WTC11 (cell line): ENCODE measurements at regions not wholly inside any gene's neighbourhood (a gene's known extent, or its start where the extent isn't known, plus 50 kb on each side); places are given as distances from the start of the nearest gene placed in this dataset.

Experiments
- ATAC-seq: fragments of 200-7000 bp; cut with Tn5 transposase; 2 replicates; pipeline ENCODE4 v1.10.0; 2021; ENCODE audit warnings: mild to moderate bottlenecking, moderate library complexity
- CTCF ChIA-PET: fragments of 300-600 bp; sonication (Branson Sonifier 250); formaldehyde crosslinking; loops from one replicate; lab custom pipeline; 2021; ENCODE audit warnings: antibody characterized with exemption; lab: Charles Lee
- POLR2A ChIA-PET: fragments of 350-600 bp; sonication (Branson Sonifier 250); formaldehyde crosslinking; loops from one replicate; lab custom pipeline; 2021; ENCODE audit warnings: antibody characterized with exemption; lab: Charles Lee
- DNase-seq: peaks from one replicate; pipeline ENCODE4 v3.0.0; 2021; ENCODE audit warnings: low spot score
- H3K27ac Mint-ChIP-seq: 2 replicates; pipeline ENCODE4 v1.8.0; 2021; ENCODE audit warnings: mixed read lengths
- H3K27me3 Mint-ChIP-seq: 2 replicates; pipeline ENCODE4 v1.8.0; 2021; ENCODE audit warnings: low read depth, mild to moderate bottlenecking, moderate library complexity, mixed read lengths
- H3K36me3 Mint-ChIP-seq: 2 replicates; pipeline ENCODE4 v1.8.0; 2021; ENCODE audit warnings: mixed read lengths
- H3K4me1 Mint-ChIP-seq: 2 replicates; pipeline ENCODE4 v1.8.0; 2022; ENCODE audit warnings: mixed read lengths
- H3K4me3 Mint-ChIP-seq: 2 replicates; pipeline ENCODE4 v1.8.0; 2021; ENCODE audit warnings: mild to moderate bottlenecking, moderate library complexity, mixed read lengths
- H3K9me3 Mint-ChIP-seq: 2 replicates; pipeline ENCODE4 v1.8.0; 2021; ENCODE audit warnings: mixed read lengths
- AR ChIP-seq: fragments of 250-450 bp; sonication (Bioruptor Pico); IDR thresholded peaks from 2 replicates; pipeline ENCODE4 v1.9.0; 2021; ENCODE audit warnings: mild to moderate bottlenecking
- ATF3 ChIP-seq: sonication (generic); formaldehyde crosslinking; conservative IDR thresholded peaks from 2 replicates; pipeline ENCODE4 v1.8.1; 2022; ENCODE audit warnings: mild to moderate bottlenecking, missing genetic modification reagents
- ATF6 ChIP-seq: sonication (generic); formaldehyde crosslinking; IDR thresholded peaks from 2 replicates; pipeline ENCODE4 v1.8.1; 2023; ENCODE audit warnings: mild to moderate bottlenecking, missing genetic modification reagents
- CDX4 ChIP-seq: fragments of 250-450 bp; sonication (Bioruptor Pico); IDR thresholded peaks from 2 replicates; pipeline ENCODE4 v1.9.0; 2021; ENCODE audit warnings: moderate library complexity, mild to moderate bottlenecking, inconsistent platforms, borderline replicate concordance
- CREM ChIP-seq: sonication (generic); formaldehyde crosslinking; IDR thresholded peaks from 2 replicates; pipeline ENCODE4 v1.8.1; 2022; ENCODE audit warnings: mild to moderate bottlenecking, missing genetic modification reagents, moderate library complexity
- ERG ChIP-seq: fragments of 250-450 bp; sonication (Bioruptor Pico); IDR thresholded peaks from 2 replicates; pipeline ENCODE4 v1.8.0; 2021; ENCODE audit warnings: mild to moderate bottlenecking
- FOXJ3 ChIP-seq: sonication (generic); formaldehyde crosslinking; IDR thresholded peaks from 2 replicates; pipeline ENCODE4 v1.9.0; 2021; ENCODE audit warnings: missing genetic modification reagents, mild to moderate bottlenecking, borderline replicate concordance
- GTF2I ChIP-seq: fragments of 250-450 bp; sonication (Bioruptor Pico); conservative IDR thresholded peaks from 2 replicates; pipeline ENCODE4 v1.4.0; 2021; ENCODE audit warnings: mild to moderate bottlenecking
- HMGXB4 ChIP-seq: sonication (generic); formaldehyde crosslinking; IDR thresholded peaks from 2 replicates; pipeline ENCODE4 v1.8.1; 2023; ENCODE audit warnings: mild to moderate bottlenecking, moderate library complexity, missing genetic modification reagents
- MAX ChIP-seq: sonication (generic); formaldehyde crosslinking; IDR thresholded peaks from 2 replicates; pipeline ENCODE4 v1.8.0; 2022; ENCODE audit warnings: mild to moderate bottlenecking, missing genetic modification reagents
- NFATC4 ChIP-seq: fragments of 250-450 bp; sonication (Bioruptor Pico); IDR thresholded peaks from 2 replicates; pipeline ENCODE4 v1.9.0; 2021; ENCODE audit warnings: mild to moderate bottlenecking
- SMAD3 ChIP-seq: sonication (generic); formaldehyde crosslinking; IDR thresholded peaks from 2 replicates; pipeline ENCODE4 v1.8.0; 2022; ENCODE audit warnings: missing genetic modification reagents, mild to moderate bottlenecking, borderline replicate concordance
- ZNF263 ChIP-seq: sonication (generic); formaldehyde crosslinking; IDR thresholded peaks from 2 replicates; pipeline ENCODE4 v1.8.1; 2022; ENCODE audit warnings: low read depth, mild to moderate bottlenecking, moderate library complexity, missing genetic modification reagents
- ZNF416 ChIP-seq: fragments of 250-450 bp; sonication (Bioruptor Pico); IDR thresholded peaks from 2 replicates; pipeline ENCODE4 v1.9.0; 2021; ENCODE audit warnings: mild to moderate bottlenecking, inconsistent platforms
- ZNF423 ChIP-seq: fragments of 250-450 bp; sonication (Bioruptor Pico); IDR thresholded peaks from 2 replicates; pipeline ENCODE4 v2.1.2; 2022; ENCODE audit warnings: mild to moderate bottlenecking, moderate library complexity
- ZSCAN18 ChIP-seq: fragments of 250-450 bp; sonication (Bioruptor Pico); IDR thresholded peaks from 2 replicates; pipeline ENCODE4 v2.1.2; 2022; ENCODE audit warnings: mild to moderate bottlenecking, moderate library complexity

GRCh38 chr1:104745875-104746274 lies 996.2 kb downstream of the AMY1C start:
- DNase-seq, result no peak
- Mint-ChIP-seq H3K9me3 (no peaks in the 10 kb centered on the region), H3K4me1 (no peaks in the 10 kb centered on the region), H3K4me3 (no peak overlapping the region), H3K27ac (no peak overlapping the region), H3K36me3 (no peaks in the 10 kb centered on the region), H3K27me3 (no peaks in the 10 kb centered on the region; the same call in 1 of the 2 replicates)
- ChIA-PET POLR2A (no interaction called here), CTCF (no interaction called here)
- TF ChIP-seq MAX (CRISPR knock-in tag) (no peak), AR (no peak), FOXJ3 (CRISPR knock-in tag) (no peak), ERG (CRISPR knock-in tag) (no peak), ZNF263 (CRISPR knock-in tag) (no peak), ZSCAN18 (CRISPR knock-in tag) (no peak), CDX4 (CRISPR knock-in tag) (no peak), CREM (CRISPR knock-in tag) (no peak), HMGXB4 (CRISPR knock-in tag) (no peak), SMAD3 (CRISPR knock-in tag) (no peak), ATF6 (no peak), ATF3 (CRISPR knock-in tag) (no peak), ZNF423 (CRISPR knock-in tag) (no peak), ZNF416 (CRISPR knock-in tag) (no peak), NFATC4 (CRISPR knock-in tag) (no peak)
- ATAC-seq, result no peak

GRCh38 chr1:104746994-104747393 lies 997.3 kb downstream of the AMY1C start:
- TF ChIP-seq NFATC4 (CRISPR knock-in tag) (no peak), CDX4 (CRISPR knock-in tag) (no peak), ZNF416 (CRISPR knock-in tag) (no peak), GTF2I (no peak)
- Mint-ChIP-seq H3K4me1 (no peaks in the 10 kb centered on the region), H3K4me3 (no peak overlapping the region), H3K27me3 (no peaks in the 10 kb centered on the region; the same call in 1 of the 2 replicates), H3K36me3 (no peaks in the 10 kb centered on the region), H3K27ac (no peak overlapping the region), H3K9me3 (no peaks in the 10 kb centered on the region)
- DNase-seq (no peak), ATAC-seq (no peak)
- ChIA-PET CTCF (no interaction called here), POLR2A (no interaction called here)
